Lower leg skin (tissue), 3 donors: ENCODE measurements at regions not wholly inside any gene's neighbourhood (a gene's known extent, or its start where the extent isn't known, plus 50 kb on each side); places are given as distances from the start of the nearest gene placed in this dataset.

Experiments
- POLR2A ChIP-seq, 2 donors: fragments of 450-650 bp; IDR thresholded peaks; one replicate each; pipeline ENCODE4 v1.6.1; 2016 to 2017; ENCODE audit warnings: antibody characterized with exemption in 2 of 2, mild to moderate bottlenecking in 1 of 2, moderate library complexity in 1 of 2
- TF ChIP-seq, protein P1 (sequence below), 3 donors: fragments of 450-650 bp; IDR thresholded peaks; one replicate each; pipeline ENCODE4 v1.5.1; 2016; ENCODE audit warnings: antibody characterized with exemption in 3 of 3, mild to moderate bottlenecking in 3 of 3, moderate library complexity in 2 of 3

DNA sequence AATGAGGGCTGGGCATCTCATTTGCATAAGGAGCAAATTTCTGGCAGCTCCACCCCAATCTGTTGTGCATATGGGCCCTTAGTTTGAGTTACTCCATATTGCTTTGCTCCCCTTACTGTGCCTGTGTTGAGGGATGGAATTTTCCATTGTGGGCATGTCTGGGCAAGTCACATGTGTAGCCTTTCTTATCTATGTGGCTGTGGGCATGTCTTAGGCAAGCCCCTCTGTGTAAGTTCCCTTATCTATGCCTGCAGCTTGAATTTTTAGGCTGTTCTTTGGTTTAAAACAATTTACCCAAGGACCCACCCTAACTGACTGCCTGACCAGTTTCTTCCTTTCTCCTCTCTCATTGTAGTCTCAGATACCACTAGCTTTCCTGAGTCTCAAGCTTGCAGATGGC, 405.7 kb upstream of the NCAM2 start:
- no peak for TF ChIP-seq POLR2A (IDR thresholded peaks at IDR 0.05)
- TF ChIP-seq, protein P1, sequence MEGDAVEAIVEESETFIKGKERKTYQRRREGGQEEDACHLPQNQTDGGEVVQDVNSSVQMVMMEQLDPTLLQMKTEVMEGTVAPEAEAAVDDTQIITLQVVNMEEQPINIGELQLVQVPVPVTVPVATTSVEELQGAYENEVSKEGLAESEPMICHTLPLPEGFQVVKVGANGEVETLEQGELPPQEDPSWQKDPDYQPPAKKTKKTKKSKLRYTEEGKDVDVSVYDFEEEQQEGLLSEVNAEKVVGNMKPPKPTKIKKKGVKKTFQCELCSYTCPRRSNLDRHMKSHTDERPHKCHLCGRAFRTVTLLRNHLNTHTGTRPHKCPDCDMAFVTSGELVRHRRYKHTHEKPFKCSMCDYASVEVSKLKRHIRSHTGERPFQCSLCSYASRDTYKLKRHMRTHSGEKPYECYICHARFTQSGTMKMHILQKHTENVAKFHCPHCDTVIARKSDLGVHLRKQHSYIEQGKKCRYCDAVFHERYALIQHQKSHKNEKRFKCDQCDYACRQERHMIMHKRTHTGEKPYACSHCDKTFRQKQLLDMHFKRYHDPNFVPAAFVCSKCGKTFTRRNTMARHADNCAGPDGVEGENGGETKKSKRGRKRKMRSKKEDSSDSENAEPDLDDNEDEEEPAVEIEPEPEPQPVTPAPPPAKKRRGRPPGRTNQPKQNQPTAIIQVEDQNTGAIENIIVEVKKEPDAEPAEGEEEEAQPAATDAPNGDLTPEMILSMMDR (IDR thresholded peaks at IDR 0.05) = no peak
